ENCODE measurements at regions not wholly inside any gene's neighbourhood (a gene's known extent, or its start where the extent isn't known, plus 50 kb on each side); places are given as distances from the start of the nearest gene placed in this dataset.
A peak's percentile ranks its signal among the peaks of the same experiment; 100 is the strongest.

GRCh38 chr5:155595791-155596190 is 582.2 kb downstream of the KIF4B start:
- no peak overlapping the region for H3K4me3 ChIP-seq (ENCODE audit: low read depth, low read length)
- no peak for TF ChIP-seq CTCF (IDR thresholded peaks at IDR 0.05; ENCODE audit: low read depth, low read length)
- in situ Hi-C loops (cut with HindIII; ENCODE audit: low sequenced_read_pairs) = no loop called here
- no peak for DNase-seq (ENCODE audit: low read depth, low spot score)

- DNase-seq (ENCODE audit: low read depth, low spot score) = no peak
- in situ Hi-C loops (cut with HindIII; ENCODE audit: low sequenced_read_pairs) = no loop called here
- no peak overlapping the region for H3K4me3 ChIP-seq (ENCODE audit: low read depth, low read length)
- TF ChIP-seq CTCF (IDR thresholded peaks at IDR 0.05; ENCODE audit: low read depth, low read length) = no peak
These were observed 585.0 kb downstream of the KIF4B start for GRCh38 chr5:155598552-155598951.

- no peak overlapping the region for H3K4me3 ChIP-seq (ENCODE audit: low read depth, low read length)
- DNase-seq (ENCODE audit: low read depth, low spot score) = no peak
- TF ChIP-seq CTCF (IDR thresholded peaks at IDR 0.05; ENCODE audit: low read depth, low read length) = no peak
- in situ Hi-C loops (cut with HindIII; ENCODE audit: low sequenced_read_pairs) = no loop called here
These were observed 592.4 kb downstream of the KIF4B start for GRCh38 chr5:155605920-155606319.

GRCh38 chr5:155616779-155617392 is 603.3 kb downstream of the KIF4B start:
- TF ChIP-seq CTCF (IDR thresholded peaks at IDR 0.05; ENCODE audit: low read depth, low read length) = peak; percentile 43
- H3K4me3 ChIP-seq (ENCODE audit: low read depth, low read length) = no peak overlapping the region
- no peak for DNase-seq (ENCODE audit: low read depth, low spot score)
- in situ Hi-C loops (cut with HindIII; ENCODE audit: low sequenced_read_pairs) = no loop called here

GRCh38 chr5:155619688-155620087 is 606.1 kb downstream of the KIF4B start:
- H3K4me3 ChIP-seq (ENCODE audit: low read depth, low read length) = no peak overlapping the region
- DNase-seq (ENCODE audit: low read depth, low spot score) = no peak
- TF ChIP-seq CTCF (IDR thresholded peaks at IDR 0.05; ENCODE audit: low read depth, low read length) = no peak
- in situ Hi-C loops (cut with HindIII; ENCODE audit: low sequenced_read_pairs) = no loop called here

- no peak overlapping the region for H3K4me3 ChIP-seq (ENCODE audit: low read depth, low read length)
- no peak for DNase-seq (ENCODE audit: low read depth, low spot score)
- in situ Hi-C loops (cut with HindIII; ENCODE audit: low sequenced_read_pairs) = no loop called here
- TF ChIP-seq CTCF (IDR thresholded peaks at IDR 0.05; ENCODE audit: low read depth, low read length) = no peak
These were observed 607.4 kb downstream of the KIF4B start for GRCh38 chr5:155620821-155621410.
